Common myeloid progenitor, CD34-positive (primary cell): ENCODE measurements at regions not wholly inside any gene's neighbourhood (a gene's known extent, or its start where the extent isn't known, plus 50 kb on each side); places are given as distances from the start of the nearest gene placed in this dataset.

Experiments used
- CTCF ChIA-PET: fragments of 350-600 bp; sonication (Branson Sonifier 250); formaldehyde crosslinking; loops from one replicate; lab custom pipeline; 2021; ENCODE audit warnings: antibody characterized with exemption; lab: Charles Lee
- POLR2A ChIA-PET: fragments of 350-600 bp; sonication (Branson Sonifier 250); formaldehyde crosslinking; loops from one replicate; lab custom pipeline; 2021; ENCODE audit warnings: antibody characterized with exemption; lab: Charles Lee
- DNase-seq, 3 donors: peaks; one replicate each; pipeline versions ENCODE4 v3.0.0 to v3.0.0-alpha.2; 2013
- H3K27ac ChIP-seq, 2 experiments: 1 replicate in 1 of 2; 2 replicates in 1 of 2; pipeline ENCODE4 v1.7.0; 2013; ENCODE audit warnings: inconsistent platforms in 2 of 2, low read length in 2 of 2, mild to moderate bottlenecking in 2 of 2, low read depth in 1 of 2, moderate library complexity in 1 of 2; ENCODE audit not compliant: severe bottlenecking in 2 of 2, insufficient read depth in 1 of 2, poor library complexity in 1 of 2
- H3K27me3 ChIP-seq, 5 experiments: replicated peaks in 2 of 5; 1 replicate in 3 of 5; 2 replicates in 2 of 5; pipeline versions ENCODE4 v1.6.1 to v1.7.0; 2013; ENCODE audit warnings: low read length in 4 of 5, mild to moderate bottlenecking in 2 of 5, moderate library complexity in 2 of 5, inconsistent platforms in 1 of 5; ENCODE audit not compliant: insufficient read depth in 5 of 5, control insufficient read depth in 4 of 5
- H3K36me3 ChIP-seq, 4 experiments: 1 replicate in 2 of 4; 2 replicates in 2 of 4; pipeline versions ENCODE4 v1.6.1 to v1.7.0; 2013; ENCODE audit warnings: low read length in 3 of 4, control low read depth in 1 of 4, mild to moderate bottlenecking in 1 of 4; ENCODE audit not compliant: control insufficient read depth in 4 of 4, insufficient read depth in 4 of 4
- H3K4me1 ChIP-seq, 4 experiments: 1 replicate in 3 of 4; 2 replicates in 1 of 4; pipeline versions ENCODE4 v1.6.1 to v1.7.1; 2013; ENCODE audit warnings: low read length in 3 of 4, mild to moderate bottlenecking in 3 of 4, control low read depth in 1 of 4, inconsistent platforms in 1 of 4, moderate library complexity in 1 of 4; ENCODE audit not compliant: control insufficient read depth in 4 of 4, insufficient read depth in 4 of 4; ENCODE audit errors: control extremely low read depth in 1 of 4
- H3K4me3 ChIP-seq, 7 experiments: 1 replicate in 4 of 7; 2 replicates in 3 of 7; pipeline versions ENCODE4 v1.5.1 to v1.7.0; 2013; ENCODE audit warnings: mild to moderate bottlenecking in 7 of 7, low read length in 6 of 7, moderate library complexity in 6 of 7, inconsistent platforms in 2 of 7, low read depth in 2 of 7, control low read depth in 1 of 7; ENCODE audit not compliant: insufficient read depth in 4 of 7, control insufficient read depth in 1 of 7; ENCODE audit errors: extremely low read depth in 1 of 7
- H3K9me3 ChIP-seq, 5 experiments: 1 replicate in 4 of 5; 2 replicates in 1 of 5; pipeline versions ENCODE4 v1.6.1 to v1.7.1; 2013; ENCODE audit warnings: low read length in 4 of 5, mild to moderate bottlenecking in 2 of 5, inconsistent platforms in 1 of 5, low read depth in 1 of 5, moderate library complexity in 1 of 5; ENCODE audit not compliant: control insufficient read depth in 4 of 5, insufficient read depth in 2 of 5; ENCODE audit errors: control extremely low read depth in 1 of 5
- WGBS: methylation state at CpG from one replicate; pipeline ENCODE4 v1.1.5; 2013; ENCODE audit not compliant: insufficient coverage; 5-methylcytosine and 5-hydroxymethylcytosine counted together

DNA sequence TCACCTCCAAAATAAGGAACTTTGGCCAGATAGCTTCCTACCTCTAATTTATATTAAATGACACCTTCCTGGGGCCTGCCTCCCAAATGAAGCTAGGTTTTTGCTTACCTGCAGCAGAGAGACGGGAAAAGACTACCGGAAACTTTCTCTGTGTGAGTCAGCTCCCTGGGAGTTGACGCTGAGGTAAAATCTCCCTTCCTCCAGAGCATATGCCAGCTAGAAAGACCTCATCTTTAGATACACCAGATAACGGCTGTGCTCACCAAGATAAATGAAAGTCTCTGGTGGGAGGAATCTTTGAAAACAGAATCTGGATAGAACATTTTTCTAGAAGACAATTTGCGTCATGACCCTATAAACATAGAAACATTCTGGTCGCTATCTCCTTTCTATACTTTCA is 99.7 kb upstream of the RFX8 start:
- Histone ChIP-seq H3K36me3 (no peaks in the 10 kb centered on the region), H3K9me3 (peaks cover 0 to 3% (median 0%) of the 10 kb centered on the region in 5 experiments), H3K4me1 (peaks cover 0 to 10% (median 2%) of the 10 kb centered on the region in 4 experiments), H3K27ac (no peak overlapping the region), H3K27me3 (no peaks in the 10 kb centered on the region), H3K4me3 (no peak overlapping the region)
- WGBS: 94% methylated on average over 2 of the region's 6 CpGs
- no peak for DNase-seq
- ChIA-PET CTCF (interaction anchor here (1.2 kb wide), 1 partner anchor 8 kb away, joined by 3 read pairs; no protein-coding TSS in a partner anchor), POLR2A (no interaction called here)

GRCh38 chr2:101571951-101572350 is 97.0 kb upstream of the RFX8 start:
- ChIA-PET CTCF (interaction anchor here (1.6 kb wide), 1 partner anchor 9 kb away, joined by 3 read pairs; no protein-coding TSS in a partner anchor), POLR2A (no interaction called here)
- H3K4me3 ChIP-seq: no peak overlapping the region
- peaks cover 0 to 3% (median 0%) of the 10 kb centered on the region in 5 experiments for H3K9me3 ChIP-seq
- no CpG with 5 or more reads among the region's 1 CpG for WGBS
- peaks cover 0 to 10% (median 2%) of the 10 kb centered on the region in 4 experiments for H3K4me1 ChIP-seq
- H3K27me3 ChIP-seq: no peaks in the 10 kb centered on the region
- DNase-seq: no peak
- no peak overlapping the region for H3K27ac ChIP-seq
- H3K36me3 ChIP-seq: no peaks in the 10 kb centered on the region

DNA sequence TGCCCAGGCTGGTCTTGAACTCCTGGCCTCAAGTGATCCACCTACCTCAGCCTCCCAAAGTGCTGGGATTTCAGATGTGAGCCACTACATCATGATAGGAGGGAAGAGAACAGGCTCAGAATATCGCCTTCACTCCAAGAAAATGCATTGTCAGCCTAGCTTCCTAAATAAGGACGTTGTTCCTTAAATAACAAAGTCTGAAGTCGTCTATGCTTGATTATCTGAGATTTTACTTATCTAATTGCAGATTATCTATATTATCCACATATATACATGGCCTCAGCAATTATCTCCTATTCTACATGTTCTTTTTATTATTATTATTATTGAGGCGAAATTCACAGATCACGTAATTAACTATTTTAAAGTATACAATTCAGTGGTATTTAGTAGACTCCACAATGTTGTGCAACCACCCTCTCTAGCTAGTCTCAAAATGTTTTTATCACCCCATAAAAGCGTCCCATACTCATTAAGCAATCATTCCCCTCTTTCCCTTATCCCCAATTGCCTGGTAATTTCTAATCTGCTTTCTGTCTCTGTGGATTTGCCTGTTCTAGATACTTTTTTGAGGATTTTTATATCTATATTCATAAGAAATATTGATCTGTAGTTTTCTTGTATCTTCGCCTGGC is 95.1 kb upstream of the RFX8 start:
- H3K27ac ChIP-seq: no peak overlapping the region
- ChIA-PET CTCF (no interaction called here), POLR2A (no interaction called here)
- DNase-seq: no peak
- H3K4me1 ChIP-seq: peaks cover 0 to 10% (median 2%) of the 10 kb centered on the region in 4 experiments
- no peak overlapping the region for H3K4me3 ChIP-seq
- peaks cover 0 to 3% (median 0%) of the 10 kb centered on the region in 5 experiments for H3K9me3 ChIP-seq
- H3K27me3 ChIP-seq: no peaks in the 10 kb centered on the region
- whole genome bisulfite sequencing: 100% methylated on average over 1 of the region's 7 CpGs
- no peaks in the 10 kb centered on the region for H3K36me3 ChIP-seq

- no peak overlapping the region for H3K27ac ChIP-seq
- H3K36me3 ChIP-seq: no peaks in the 10 kb centered on the region
- H3K9me3 ChIP-seq: peaks cover 0 to 3% (median 0%) of the 10 kb centered on the region in 5 experiments
- H3K27me3 ChIP-seq: no peaks in the 10 kb centered on the region
- peaks cover 0 to 10% (median 2%) of the 10 kb centered on the region in 4 experiments for H3K4me1 ChIP-seq
- DNase-seq: no peak
- POLR2A ChIA-PET: interaction anchor here (0.6 kb wide), 1 partner anchor 150 kb away, joined by 3 read pairs; no protein-coding TSS in a partner anchor
- WGBS: no CpG with 5 or more reads among the region's 1 CpG
- no peak overlapping the region for H3K4me3 ChIP-seq
- CTCF ChIA-PET: interaction anchor here (0.6 to 1.2 kb wide), 2 partner anchors 9 to 39 kb away, joined by 3 to 4 read pairs; no protein-coding TSS in a partner anchor
Measured at GRCh38 chr2:101568969-101569368, 94.1 kb upstream of the RFX8 start.

DNA sequence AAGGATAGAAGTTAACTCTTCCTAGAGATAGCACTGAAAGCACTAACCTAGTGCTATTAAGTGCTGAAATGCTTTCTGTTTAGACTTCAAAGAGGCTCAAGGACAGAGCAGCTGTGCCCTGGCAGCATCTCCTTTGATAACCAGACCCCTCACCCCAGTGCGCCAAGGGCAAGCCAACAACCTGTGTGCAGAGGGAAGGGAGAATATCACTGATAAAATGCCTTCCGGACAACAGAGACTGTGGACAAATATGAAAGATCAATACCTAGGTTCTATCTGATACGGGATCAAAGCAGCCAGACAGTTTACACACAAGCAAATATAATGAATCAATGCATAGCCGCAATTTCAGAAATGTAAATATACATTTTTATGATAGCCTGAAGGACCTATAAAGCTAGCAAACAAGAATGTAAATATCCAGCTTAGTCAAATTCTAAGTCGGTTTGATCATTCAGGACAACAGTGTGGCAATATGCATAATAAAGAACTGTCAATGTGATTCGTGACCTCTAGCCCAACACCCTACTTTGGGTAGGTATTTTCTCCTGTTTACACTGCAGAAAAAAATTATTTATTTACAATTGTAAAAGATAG is 91.8 kb upstream of the RFX8 start:
- no peak overlapping the region for H3K4me3 ChIP-seq
- POLR2A ChIA-PET: no interaction called here
- H3K9me3 ChIP-seq: peaks cover 0 to 2% (median 0%) of the 10 kb centered on the region in 5 experiments
- no peaks in the 10 kb centered on the region for H3K27me3 ChIP-seq
- peaks cover 0 to 10% (median 2%) of the 10 kb centered on the region in 4 experiments for H3K4me1 ChIP-seq
- H3K36me3 ChIP-seq: no peaks in the 10 kb centered on the region
- CTCF ChIA-PET: interaction anchor here (1.3 kb wide), 1 partner anchor 8 kb away, joined by 3 read pairs; no protein-coding TSS in a partner anchor
- WGBS: 79% methylated on average over 2 of the region's 6 CpGs
- DNase-seq: no peak
- no peak overlapping the region for H3K27ac ChIP-seq

DNA sequence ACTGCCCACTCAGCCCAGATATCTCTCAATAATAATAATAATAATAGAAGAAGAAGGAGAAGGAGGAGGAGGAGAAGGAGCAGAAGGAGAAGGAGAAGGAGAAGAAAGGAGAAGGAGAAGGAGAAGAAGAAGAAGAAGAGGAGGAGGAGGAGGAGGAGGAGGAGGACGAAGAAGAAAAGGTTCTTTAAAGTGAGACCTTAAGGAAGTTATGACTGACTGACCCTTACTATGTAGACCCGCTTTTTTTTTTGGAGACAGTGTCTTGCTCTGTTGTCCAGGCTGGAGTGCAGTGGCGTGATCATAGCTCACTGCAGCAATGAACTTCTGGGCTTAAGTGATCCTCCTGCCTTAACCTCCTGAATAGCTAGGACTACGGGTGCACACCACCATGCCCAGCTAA is 88.9 kb upstream of the RFX8 start:
- 100% methylated on average over 2 of the region's 4 CpGs for WGBS
- Histone ChIP-seq H3K27ac (no peak overlapping the region), H3K4me3 (no peak overlapping the region), H3K4me1 (peaks cover 0 to 12% (median 7%) of the 10 kb centered on the region in 4 experiments), H3K36me3 (no peaks in the 10 kb centered on the region), H3K9me3 (peaks cover 0 to 17% (median 10%) of the 10 kb centered on the region in 5 experiments), H3K27me3 (no peaks in the 10 kb centered on the region)
- CTCF ChIA-PET: interaction anchor here (0.6 kb wide), 1 partner anchor 210 kb away, joined by 5 read pairs; no protein-coding TSS in a partner anchor
- DNase-seq: no peak
- POLR2A ChIA-PET: no interaction called here
